Keratinocyte (primary cell): ENCODE measurements at regions not wholly inside any gene's neighbourhood (a gene's known extent, or its start where the extent isn't known, plus 50 kb on each side); places are given as distances from the start of the nearest gene placed in this dataset.

ENCODE experiments used
- DNase-seq: peaks from one replicate; pipeline ENCODE4 v3.0.0-alpha.2; 2011; ENCODE audit warnings: low read depth, missing footprints, low spot score
- FAIRE-seq: peaks from 2 replicates; lab custom pipeline; 2011; peaks lifted over from hg19 to GRCh38; lab: Jason Lieb, UNC
- H2AFZ ChIP-seq: 2 replicates; pipeline ENCODE4 v1.6.0; 2012; ENCODE audit warnings: low read length, control low read depth, inconsistent platforms; ENCODE audit not compliant: control insufficient read depth
- H3K27ac ChIP-seq: 2 replicates; pipeline ENCODE4 v1.5.1; 2011; ENCODE audit warnings: low read length; ENCODE audit not compliant: control insufficient read depth, insufficient read depth
- H3K27me3 ChIP-seq: 3 replicates; pipeline ENCODE4 v1.6.0; 2011; ENCODE audit warnings: low read length; ENCODE audit not compliant: control insufficient read depth, insufficient read depth; ENCODE audit errors: extremely low read depth
- H3K36me3 ChIP-seq, 2 experiments: 2 replicates in 1 of 2; 3 replicates in 1 of 2; pipeline ENCODE4 v1.5.1; 2011; ENCODE audit warnings: low read length in 2 of 2, mild to moderate bottlenecking in 1 of 2; ENCODE audit not compliant: control insufficient read depth in 2 of 2, insufficient read depth in 2 of 2; ENCODE audit errors: extremely low read depth in 1 of 2
- H3K4me1 ChIP-seq: 3 replicates; pipeline ENCODE4 v1.5.1; 2011; ENCODE audit warnings: low read length; ENCODE audit not compliant: control insufficient read depth, insufficient read depth; ENCODE audit errors: extremely low read depth
- H3K4me2 ChIP-seq: 3 replicates; pipeline ENCODE4 v1.6.0; 2011; ENCODE audit warnings: low read depth, low read length; ENCODE audit not compliant: control insufficient read depth, insufficient read depth; ENCODE audit errors: extremely low read depth
- H3K4me3 ChIP-seq, 3 experiments: fragments of 200-600 bp in 1 of 3; sonication (generic) in 1 of 3; 2 replicates in 2 of 3; 3 replicates in 1 of 3; pipeline ENCODE4 v1.5.1; 2011 to 2016; ENCODE audit warnings: low read length in 3 of 3, mild to moderate bottlenecking in 3 of 3, control low read depth in 2 of 3, inconsistent platforms in 1 of 3, low read depth in 1 of 3, mixed read lengths in 1 of 3, mixed run types in 1 of 3, moderate library complexity in 1 of 3; ENCODE audit not compliant: control insufficient read depth in 2 of 3, insufficient read depth in 2 of 3; ENCODE audit errors: extremely low read depth in 1 of 3
- H3K79me2 ChIP-seq: 2 replicates; pipeline ENCODE4 v1.6.0; 2012; ENCODE audit warnings: low read length; ENCODE audit not compliant: control insufficient read depth, insufficient read depth
- H3K9ac ChIP-seq: 3 replicates; pipeline ENCODE4 v1.6.0; 2011; ENCODE audit warnings: low read length; ENCODE audit not compliant: control insufficient read depth, insufficient read depth; ENCODE audit errors: extremely low read depth
- H3K9me1 ChIP-seq: 3 replicates; pipeline ENCODE4 v1.6.0; 2011; ENCODE audit warnings: low read length; ENCODE audit not compliant: control insufficient read depth, insufficient read depth; ENCODE audit errors: extremely low read depth
- H3K9me3 ChIP-seq: 2 replicates; pipeline ENCODE4 v1.5.1; 2012; ENCODE audit warnings: low read depth, low read length; ENCODE audit not compliant: control insufficient read depth
- H4K20me1 ChIP-seq: 3 replicates; pipeline ENCODE4 v1.6.0; 2011; ENCODE audit warnings: low read length; ENCODE audit not compliant: control insufficient read depth, insufficient read depth; ENCODE audit errors: extremely low read depth
- EZH2 ChIP-seq: IDR thresholded peaks from one replicate; pipeline ENCODE4 v1.6.1; 2012; ENCODE audit warnings: inconsistent platforms, mild to moderate bottlenecking, low read length, moderate library complexity
- dilution Hi-C: fragments of 300-500 bp; cut with MboI; formaldehyde crosslinking; loops from one replicate; pipeline ENCODE4 v1.7.0; 2020; ENCODE audit warnings: low sequenced_read_pairs; ENCODE audit not compliant: extremely low pct_ligation_motif_present
- TF ChIP-seq, protein P1 (sequence below), 3 experiments: IDR thresholded peaks in 1 of 3; conservative IDR thresholded peaks in 1 of 3; optimal IDR thresholded peaks in 1 of 3; 2 replicates in 2 of 3; 3 replicates in 1 of 3; pipeline versions ENCODE3 to v1.5.1; 2011; ENCODE audit warnings: low read length in 3 of 3, mild to moderate bottlenecking in 3 of 3, moderate library complexity in 2 of 3, control low read depth in 1 of 3, inconsistent platforms in 1 of 3; ENCODE audit not compliant: insufficient read depth in 2 of 3; ENCODE audit errors: extremely low read depth in 1 of 3

DNA sequence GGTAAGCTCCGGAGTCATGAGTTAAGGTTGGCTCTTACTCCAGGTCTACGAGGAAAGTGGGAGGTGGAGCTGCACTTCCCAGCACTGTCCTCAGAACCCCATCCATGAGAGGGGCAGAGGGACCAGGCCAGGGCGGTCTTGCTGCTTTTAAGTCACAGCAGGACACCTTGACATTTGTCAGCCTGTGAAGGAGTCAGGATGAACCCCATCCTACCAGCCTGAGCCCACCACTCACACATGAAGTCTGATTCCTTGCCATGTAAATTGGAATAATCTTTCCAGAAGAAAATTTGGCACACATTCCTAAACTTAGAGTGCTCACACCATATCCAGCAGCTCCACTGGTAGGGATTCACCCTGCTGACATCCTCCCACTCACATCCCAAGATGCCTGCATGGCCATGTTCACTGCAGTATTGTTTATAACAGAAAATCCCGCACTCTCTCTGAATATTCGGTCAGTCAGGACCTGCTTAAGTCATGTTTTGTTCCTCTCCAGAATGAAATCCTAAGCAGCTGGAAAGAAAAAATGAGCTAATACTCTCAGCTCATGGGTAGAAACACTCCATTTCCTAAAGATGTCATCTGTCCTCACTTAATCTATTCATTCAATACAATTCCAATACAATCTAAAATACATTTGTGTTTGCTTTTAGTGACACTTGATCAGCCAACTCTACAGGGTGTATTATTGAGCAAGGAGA is 79.3 kb upstream of the COL5A1 start:
- Histone ChIP-seq H3K27me3 (no peaks in the 10 kb centered on the region), H3K36me3 (no peaks in the 10 kb centered on the region), H2AFZ (no peak overlapping the region), H3K4me3 (no peak overlapping the region), H3K9ac (no peak overlapping the region), H4K20me1 (no peaks in the 10 kb centered on the region), H3K4me1 (no peaks in the 10 kb centered on the region), H3K9me3 (no peaks in the 10 kb centered on the region), H3K4me2 (no peak overlapping the region), H3K27ac (no peak overlapping the region), H3K79me2 (no peaks in the 10 kb centered on the region), H3K9me1 (no peaks in the 10 kb centered on the region)
- TF ChIP-seq EZH2 = no peak
- TF ChIP-seq, protein P1, sequence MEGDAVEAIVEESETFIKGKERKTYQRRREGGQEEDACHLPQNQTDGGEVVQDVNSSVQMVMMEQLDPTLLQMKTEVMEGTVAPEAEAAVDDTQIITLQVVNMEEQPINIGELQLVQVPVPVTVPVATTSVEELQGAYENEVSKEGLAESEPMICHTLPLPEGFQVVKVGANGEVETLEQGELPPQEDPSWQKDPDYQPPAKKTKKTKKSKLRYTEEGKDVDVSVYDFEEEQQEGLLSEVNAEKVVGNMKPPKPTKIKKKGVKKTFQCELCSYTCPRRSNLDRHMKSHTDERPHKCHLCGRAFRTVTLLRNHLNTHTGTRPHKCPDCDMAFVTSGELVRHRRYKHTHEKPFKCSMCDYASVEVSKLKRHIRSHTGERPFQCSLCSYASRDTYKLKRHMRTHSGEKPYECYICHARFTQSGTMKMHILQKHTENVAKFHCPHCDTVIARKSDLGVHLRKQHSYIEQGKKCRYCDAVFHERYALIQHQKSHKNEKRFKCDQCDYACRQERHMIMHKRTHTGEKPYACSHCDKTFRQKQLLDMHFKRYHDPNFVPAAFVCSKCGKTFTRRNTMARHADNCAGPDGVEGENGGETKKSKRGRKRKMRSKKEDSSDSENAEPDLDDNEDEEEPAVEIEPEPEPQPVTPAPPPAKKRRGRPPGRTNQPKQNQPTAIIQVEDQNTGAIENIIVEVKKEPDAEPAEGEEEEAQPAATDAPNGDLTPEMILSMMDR (optimal IDR thresholded peaks at IDR 0.05 in 1 of 3, IDR thresholded peaks at IDR 0.05 in 1 of 3, conservative IDR thresholded peaks at IDR 0.05 in 1 of 3; ENCODE audit: extremely low read depth in 1 of 3, insufficient read depth in 2 of 3, low read length in 3 of 3) = no peak
- no peak for FAIRE-seq
- DNase-seq = no peak
- dilution Hi-C loops = no loop called here

DNA sequence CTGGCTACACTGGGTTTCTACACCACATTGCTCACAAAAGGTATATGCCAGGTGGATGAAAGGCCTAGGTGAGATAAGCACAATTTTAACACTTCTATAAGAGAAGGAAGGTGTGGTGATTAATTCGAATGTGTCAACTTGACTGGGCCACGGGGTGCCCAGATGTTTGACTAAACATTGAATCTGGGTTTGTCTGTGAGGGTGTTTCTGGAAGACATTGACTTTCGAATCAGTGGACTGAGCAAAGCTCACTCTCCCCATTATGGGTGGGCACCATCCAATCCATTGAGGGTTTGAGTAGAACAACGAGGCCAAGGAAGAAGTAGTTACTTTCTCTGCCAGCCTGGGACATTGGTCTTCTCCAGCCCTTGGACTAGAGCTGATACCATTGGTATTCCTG is 78.2 kb upstream of the COL5A1 start:
- Histone ChIP-seq H3K4me3 (no peak overlapping the region), H3K27me3 (no peaks in the 10 kb centered on the region), H3K9me1 (no peaks in the 10 kb centered on the region), H4K20me1 (no peaks in the 10 kb centered on the region), H3K36me3 (no peaks in the 10 kb centered on the region), H3K79me2 (no peaks in the 10 kb centered on the region), H3K27ac (no peak overlapping the region), H3K4me1 (no peaks in the 10 kb centered on the region), H3K4me2 (no peak overlapping the region), H3K9me3 (no peaks in the 10 kb centered on the region), H2AFZ (no peak overlapping the region), H3K9ac (no peak overlapping the region)
- no peak for FAIRE-seq
- dilution Hi-C loops = no loop called here
- DNase-seq = no peak
- TF ChIP-seq, protein P1 (optimal IDR thresholded peaks at IDR 0.05 in 1 of 3, IDR thresholded peaks at IDR 0.05 in 1 of 3, conservative IDR thresholded peaks at IDR 0.05 in 1 of 3; ENCODE audit: extremely low read depth in 1 of 3, insufficient read depth in 2 of 3, low read length in 3 of 3) = no peak
- no peak for TF ChIP-seq EZH2
